ENCODE measurements at regions not wholly inside any gene's neighbourhood (a gene's known extent, or its start where the extent isn't known, plus 50 kb on each side); places are given as distances from the start of the nearest gene placed in this dataset.

GRCh38 chr11:56905936-56906335 lies 82.8 kb upstream of the OR5AK2 start:
- TF ChIP-seq EZH2phosphoT487 (conservative IDR thresholded peaks at IDR 0.05; ENCODE audit: low read length) (no peak), CTCF (IDR thresholded peaks at IDR 0.05; ENCODE audit: insufficient read depth, low read length, poor library complexity, severe bottlenecking) (no peak)
- H3K36me3 ChIP-seq (ENCODE audit: low read length): no peaks in the 10 kb centered on the region
- no peaks in the 10 kb centered on the region for H3K79me2 ChIP-seq (ENCODE audit: insufficient read depth, low read length)
- H3K9me3 ChIP-seq (ENCODE audit: insufficient read depth, low read length): no peaks in the 10 kb centered on the region
- no peak overlapping the region for H3K27ac ChIP-seq (ENCODE audit: low read depth, low read length)
- no peaks in the 10 kb centered on the region for H4K20me1 ChIP-seq (ENCODE audit: low read depth, low read length)
- no peaks in the 10 kb centered on the region; the same call in 1 of the 2 replicates for H3K27me3 ChIP-seq (ENCODE audit: low read length)
- no peaks in the 10 kb centered on the region for H3F3A ChIP-seq (ENCODE audit: insufficient read depth)
- no peak overlapping the region for H3K9ac ChIP-seq (ENCODE audit: low read length)
- H3K4me3 ChIP-seq (ENCODE audit: insufficient read depth, low read length, poor library complexity, severe bottlenecking): no peak overlapping the region
- no peak overlapping the region for H3K4me2 ChIP-seq (ENCODE audit: low read depth, low read length, poor library complexity, severe bottlenecking)
- no peak overlapping the region for H2AFZ ChIP-seq (ENCODE audit: low read depth, low read length, severe bottlenecking)
- H3K9me2 ChIP-seq (replicated peaks; ENCODE audit: insufficient read depth, low read length): no peaks in the 10 kb centered on the region

GRCh38 chr11:56905442-56905841 lies 83.3 kb upstream of the OR5AK2 start:
- Histone ChIP-seq H3K27me3 (ENCODE audit: low read length) (no peaks in the 10 kb centered on the region; the same call in 1 of the 2 replicates), H3K9ac (ENCODE audit: low read length) (no peak overlapping the region), H3K9me2 (replicated peaks; ENCODE audit: insufficient read depth, low read length) (no peaks in the 10 kb centered on the region), H3K79me2 (ENCODE audit: insufficient read depth, low read length) (no peaks in the 10 kb centered on the region), H3F3A (ENCODE audit: insufficient read depth) (no peaks in the 10 kb centered on the region), H4K20me1 (ENCODE audit: low read depth, low read length) (no peaks in the 10 kb centered on the region), H3K36me3 (ENCODE audit: low read length) (no peaks in the 10 kb centered on the region), H2AFZ (ENCODE audit: low read depth, low read length, severe bottlenecking) (no peak overlapping the region), H3K9me3 (ENCODE audit: insufficient read depth, low read length) (no peaks in the 10 kb centered on the region), H3K4me3 (ENCODE audit: insufficient read depth, low read length, poor library complexity, severe bottlenecking) (no peak overlapping the region), H3K27ac (ENCODE audit: low read depth, low read length) (no peak overlapping the region), H3K4me2 (ENCODE audit: low read depth, low read length, poor library complexity, severe bottlenecking) (no peak overlapping the region)
- no peak for TF ChIP-seq CTCF (IDR thresholded peaks at IDR 0.05; ENCODE audit: insufficient read depth, low read length, poor library complexity, severe bottlenecking)
- no peak for TF ChIP-seq EZH2phosphoT487 (conservative IDR thresholded peaks at IDR 0.05; ENCODE audit: low read length)

- Histone ChIP-seq H3K9me2 (replicated peaks; ENCODE audit: insufficient read depth, low read length) (no peaks in the 10 kb centered on the region), H3K4me2 (ENCODE audit: low read depth, low read length, poor library complexity, severe bottlenecking) (no peak overlapping the region), H3K36me3 (ENCODE audit: low read length) (no peaks in the 10 kb centered on the region), H3F3A (ENCODE audit: insufficient read depth) (no peaks in the 10 kb centered on the region), H3K9ac (ENCODE audit: low read length) (no peak overlapping the region), H3K9me3 (ENCODE audit: insufficient read depth, low read length) (no peaks in the 10 kb centered on the region), H3K79me2 (ENCODE audit: insufficient read depth, low read length) (no peaks in the 10 kb centered on the region), H3K27me3 (ENCODE audit: low read length) (no peaks in the 10 kb centered on the region; the same call in 1 of the 2 replicates), H4K20me1 (ENCODE audit: low read depth, low read length) (no peaks in the 10 kb centered on the region), H2AFZ (ENCODE audit: low read depth, low read length, severe bottlenecking) (no peak overlapping the region), H3K4me3 (ENCODE audit: insufficient read depth, low read length, poor library complexity, severe bottlenecking) (no peak overlapping the region), H3K27ac (ENCODE audit: low read depth, low read length) (no peak overlapping the region)
- TF ChIP-seq CTCF (IDR thresholded peaks at IDR 0.05; ENCODE audit: insufficient read depth, low read length, poor library complexity, severe bottlenecking) (no peak), EZH2phosphoT487 (conservative IDR thresholded peaks at IDR 0.05; ENCODE audit: low read length) (no peak)
Measured at GRCh38 chr11:56898856-56899255, 89.9 kb upstream of the OR5AK2 start.

Measured in SU-DHL-6 (cell line).